ENCODE measurements at regions not wholly inside any gene's neighbourhood (a gene's known extent, or its start where the extent isn't known, plus 50 kb on each side); places are given as distances from the start of the nearest gene placed in this dataset.

GRCh38 chr6:81601918-81602317, 150.6 kb downstream of the TENT5A start:
- TF ChIP-seq CTCF (IDR thresholded peaks at IDR 0.05): no peak
- TF ChIP-seq POLR2AphosphoS5 (IDR thresholded peaks at IDR 0.05; ENCODE audit: low read depth, low read length): no peak
- TF ChIP-seq TCF7L2 (IDR thresholded peaks at IDR 0.05; ENCODE audit: low read depth, low read length): no peak
- TF ChIP-seq REST (IDR thresholded peaks at IDR 0.05; ENCODE audit: insufficient read depth in 1 of 2, low read depth in 2 of 2, low read length in 1 of 2): no peak
